GM12872 (cell line): ENCODE measurements at regions not wholly inside any gene's neighbourhood (a gene's known extent, or its start where the extent isn't known, plus 50 kb on each side); places are given as distances from the start of the nearest gene placed in this dataset.

ENCODE experiments used
- CTCF ChIP-seq: IDR thresholded peaks from 3 replicates; pipeline ENCODE4 v1.5.1; 2011; ENCODE audit warnings: low read depth, mild to moderate bottlenecking, low read length, moderate library complexity; ENCODE audit not compliant: insufficient read depth

- TF ChIP-seq CTCF = no peak
Observed at GRCh38 chr4:180179146-180179545, 2064.1 kb upstream of the TENM3 start.

- no peak for TF ChIP-seq CTCF
Observed at GRCh38 chr4:180189666-180190065, 2053.5 kb upstream of the TENM3 start.

- no peak for TF ChIP-seq CTCF
Observed at GRCh38 chr4:180190382-180190781, 2052.8 kb upstream of the TENM3 start.

- no peak for TF ChIP-seq CTCF
Observed at GRCh38 chr4:180197471-180197870, 2045.7 kb upstream of the TENM3 start.

- no peak for TF ChIP-seq CTCF
Observed at GRCh38 chr4:180203349-180203748, 2039.9 kb upstream of the TENM3 start.

GRCh38 chr4:180205276-180205675, 2037.9 kb upstream of the TENM3 start:
- no peak for TF ChIP-seq CTCF

GRCh38 chr4:180207921-180208320, 2035.3 kb upstream of the TENM3 start:
- no peak for TF ChIP-seq CTCF

GRCh38 chr4:180217070-180217469, 2026.1 kb upstream of the TENM3 start:
- no peak for TF ChIP-seq CTCF
